ENCODE measurements at regions not wholly inside any gene's neighbourhood (a gene's known extent, or its start where the extent isn't known, plus 50 kb on each side); places are given as distances from the start of the nearest gene placed in this dataset.

DNA sequence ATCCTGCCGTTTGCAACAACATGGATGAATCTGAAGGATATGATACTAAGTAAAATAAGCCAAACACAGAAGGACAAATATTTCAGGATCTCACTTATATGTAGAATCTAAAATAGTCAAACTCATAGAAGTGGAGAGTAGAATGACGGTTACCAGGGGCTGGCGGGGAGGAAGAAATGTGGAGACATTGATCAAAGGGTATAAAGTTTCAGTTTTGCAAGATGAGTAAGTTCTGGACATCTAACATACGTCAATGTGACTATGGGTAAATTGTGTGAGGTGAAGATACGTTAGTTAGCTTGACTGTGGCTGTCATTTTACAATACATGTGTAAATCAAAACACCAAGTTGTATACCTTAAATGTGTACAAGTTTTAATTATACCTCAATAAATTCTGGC lies 200.3 kb downstream of the SNX18 start:
- no peak overlapping the region for H3K4me3 Mint-ChIP-seq

GRCh38 chr5:54717459-54717858 lies 199.9 kb downstream of the SNX18 start:
- TF ChIP-seq CTCF (IDR thresholded peaks at IDR 0.05): no peak
- ChIA-PET CTCF (no interaction called here), POLR2A (no interaction called here)
- H3K27ac Mint-ChIP-seq: peak overlapping the region; percentile 68
- no peaks in the 10 kb centered on the region for H3K36me3 Mint-ChIP-seq (ENCODE audit: low read depth)
- H3K4me1 Mint-ChIP-seq (ENCODE audit: low read depth): peaks cover 27% of the 10 kb centered on the region
- intact Hi-C loops (cut with micrococcal nuclease): no loop called here
- peaks cover 3% of the 10 kb centered on the region for H3K27me3 Mint-ChIP-seq
- ATAC-seq (peak; percentile 59), DNase-seq (no peak)
- peaks cover 2% of the 10 kb centered on the region for H3K9me3 Mint-ChIP-seq
- no peak overlapping the region for H3K4me3 Mint-ChIP-seq

More for the DNA sequence above, 200.3 kb downstream of the SNX18 start:
- Mint-ChIP-seq H3K36me3 (ENCODE audit: low read depth) (no peaks in the 10 kb centered on the region), H3K27me3 (peaks cover 3% of the 10 kb centered on the region), H3K9me3 (peaks cover 2% of the 10 kb centered on the region), H3K27ac (peak overlapping the region; percentile 76), H3K4me1 (ENCODE audit: low read depth) (peaks cover 27% of the 10 kb centered on the region)
- POLR2A ChIA-PET: interaction anchor here (0.6 to 0.8 kb wide), 3 partner anchors 78 to 199 kb away, joined by 3 read pairs; no protein-coding TSS in a partner anchor
- peak; percentile 74 for ATAC-seq
- TF ChIP-seq CTCF (IDR thresholded peaks at IDR 0.05): no peak
- DNase-seq: peak; percentile 49
- CTCF ChIA-PET: interaction anchor here (0.6 to 0.9 kb wide), 2 partner anchors 9 to 697 kb away, joined by 3 read pairs; no protein-coding TSS in a partner anchor
- intact Hi-C loops (cut with micrococcal nuclease): no loop called here

GRCh38 chr5:54713923-54714581 lies 196.5 kb downstream of the SNX18 start:
- Mint-ChIP-seq H3K4me3 (no peak overlapping the region), H3K27me3 (peaks cover 3% of the 10 kb centered on the region), H3K4me1 (ENCODE audit: low read depth) (peaks cover 15% of the 10 kb centered on the region), H3K27ac (no peak overlapping the region), H3K9me3 (peaks cover 2% of the 10 kb centered on the region), H3K36me3 (ENCODE audit: low read depth) (no peaks in the 10 kb centered on the region)
- CTCF ChIA-PET: no interaction called here
- ATAC-seq (no peak), DNase-seq (no peak)
- no peak for TF ChIP-seq CTCF (IDR thresholded peaks at IDR 0.05)
- POLR2A ChIA-PET: no interaction called here
- intact Hi-C loops (cut with micrococcal nuclease): no loop called here

GRCh38 chr5:54709096-54709495 lies 191.5 kb downstream of the SNX18 start:
- H3K27ac Mint-ChIP-seq: no peak overlapping the region
- H3K9me3 Mint-ChIP-seq: no peaks in the 10 kb centered on the region
- no peak overlapping the region for H3K4me3 Mint-ChIP-seq
- no peak for DNase-seq
- no peak for TF ChIP-seq CTCF (IDR thresholded peaks at IDR 0.05)
- H3K27me3 Mint-ChIP-seq: no peaks in the 10 kb centered on the region
- H3K36me3 Mint-ChIP-seq (ENCODE audit: low read depth): no peaks in the 10 kb centered on the region
- ATAC-seq: no peak
- POLR2A ChIA-PET: interaction anchor here (1.0 kb wide), 1 partner anchor 12 kb away, joined by 3 read pairs; no protein-coding TSS in a partner anchor
- intact Hi-C loops (cut with micrococcal nuclease): no loop called here
- CTCF ChIA-PET: no interaction called here
- no peaks in the 10 kb centered on the region for H3K4me1 Mint-ChIP-seq (ENCODE audit: low read depth)

DNA sequence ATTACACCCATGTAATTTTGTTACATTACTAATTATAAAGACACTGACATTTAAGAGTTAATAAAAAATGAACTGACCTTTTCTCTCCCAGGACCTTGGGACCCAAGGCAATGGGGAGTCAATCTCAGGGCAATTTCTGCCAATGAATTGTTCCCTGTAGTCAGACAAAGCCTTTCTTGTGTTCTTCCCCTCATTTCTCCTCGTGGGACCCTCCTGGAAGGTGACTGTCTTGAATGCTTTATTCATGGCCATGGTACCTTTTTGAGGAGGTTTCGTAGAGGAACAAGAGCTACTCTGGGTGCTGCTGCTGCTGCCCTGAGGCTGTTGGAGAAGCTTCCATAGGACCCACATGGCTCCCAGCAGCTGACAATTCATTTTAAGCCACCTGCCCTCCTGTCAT lies 190.3 kb downstream of the SNX18 start:
- no peak overlapping the region for H3K27ac Mint-ChIP-seq
- CTCF ChIA-PET: interaction anchor here (1.1 kb wide), 1 partner anchor 10 kb away, joined by 3 read pairs; no protein-coding TSS in a partner anchor
- no peak for TF ChIP-seq CTCF (IDR thresholded peaks at IDR 0.05)
- intact Hi-C loops (cut with micrococcal nuclease): no loop called here
- no peak for DNase-seq
- no peaks in the 10 kb centered on the region for H3K27me3 Mint-ChIP-seq
- H3K4me3 Mint-ChIP-seq: no peak overlapping the region
- no peaks in the 10 kb centered on the region for H3K36me3 Mint-ChIP-seq (ENCODE audit: low read depth)
- no peaks in the 10 kb centered on the region for H3K4me1 Mint-ChIP-seq (ENCODE audit: low read depth)
- POLR2A ChIA-PET: no interaction called here
- ATAC-seq: no peak
- H3K9me3 Mint-ChIP-seq: no peaks in the 10 kb centered on the region

Measured in activated CD8-positive, alpha-beta T cell treated with anti-CD3 and anti-CD28 coated beads for 36 hours (primary cell).